GM18508 (cell line): ENCODE measurements at regions not wholly inside any gene's neighbourhood (a gene's known extent, or its start where the extent isn't known, plus 50 kb on each side); places are given as distances from the start of the nearest gene placed in this dataset.
A peak's percentile ranks its signal among the peaks of the same experiment; 100 is the strongest.

Experiments used
- ATAC-seq: cut with Tn5 transposase; IDR thresholded peaks from one replicate; pipeline ENCODE4 v1.9.1; 2021; ENCODE audit warnings: moderate number of reproducible peaks; ENCODE audit not compliant: insufficient read depth, unreplicated experiment

- ATAC-seq: no peak
These were observed 179.2 kb upstream of the FAM3C start for GRCh38 chr7:121575194-121575765.

GRCh38 chr7:121574109-121574508, 178.0 kb upstream of the FAM3C start:
- no peak for ATAC-seq

GRCh38 chr7:121572615-121573014, 176.5 kb upstream of the FAM3C start:
- ATAC-seq: no peak

- no peak for ATAC-seq
These were observed 174.3 kb upstream of the FAM3C start for GRCh38 chr7:121570365-121570764.

GRCh38 chr7:121563177-121563576, 167.1 kb upstream of the FAM3C start:
- ATAC-seq: no peak

- no peak for ATAC-seq
These were observed 166.2 kb upstream of the FAM3C start for GRCh38 chr7:121562259-121562658.

GRCh38 chr7:121561717-121562116, 165.6 kb upstream of the FAM3C start:
- no peak for ATAC-seq

GRCh38 chr7:121560267-121560990, 164.3 kb upstream of the FAM3C start:
- ATAC-seq: no peak

- no peak for ATAC-seq
These were observed 162.2 kb upstream of the FAM3C start for GRCh38 chr7:121558288-121558687.

- ATAC-seq: no peak
These were observed 161.2 kb upstream of the FAM3C start for GRCh38 chr7:121557034-121557892.

GRCh38 chr7:121555558-121555957, 159.4 kb upstream of the FAM3C start:
- ATAC-seq: no peak

GRCh38 chr7:121547544-121548092, 151.5 kb upstream of the FAM3C start:
- ATAC-seq: no peak

GRCh38 chr7:121546632-121547543, 150.8 kb upstream of the FAM3C start:
- ATAC-seq: no peak

GRCh38 chr7:121545418-121545817, 149.3 kb upstream of the FAM3C start:
- no peak for ATAC-seq

GRCh38 chr7:121544726-121545125, 148.6 kb upstream of the FAM3C start:
- ATAC-seq: peak; percentile 63

- ATAC-seq: no peak
These were observed 148.1 kb upstream of the FAM3C start for GRCh38 chr7:121544238-121544637.

GRCh38 chr7:121541457-121541856, 145.3 kb upstream of the FAM3C start:
- ATAC-seq: no peak

GRCh38 chr7:121540138-121540537, 144.0 kb upstream of the FAM3C start:
- no peak for ATAC-seq

- ATAC-seq: no peak
These were observed 140.9 kb upstream of the FAM3C start for GRCh38 chr7:121537031-121537430.
